ENCODE measurements at regions not wholly inside any gene's neighbourhood (a gene's known extent, or its start where the extent isn't known, plus 50 kb on each side); places are given as distances from the start of the nearest gene placed in this dataset.

DNA sequence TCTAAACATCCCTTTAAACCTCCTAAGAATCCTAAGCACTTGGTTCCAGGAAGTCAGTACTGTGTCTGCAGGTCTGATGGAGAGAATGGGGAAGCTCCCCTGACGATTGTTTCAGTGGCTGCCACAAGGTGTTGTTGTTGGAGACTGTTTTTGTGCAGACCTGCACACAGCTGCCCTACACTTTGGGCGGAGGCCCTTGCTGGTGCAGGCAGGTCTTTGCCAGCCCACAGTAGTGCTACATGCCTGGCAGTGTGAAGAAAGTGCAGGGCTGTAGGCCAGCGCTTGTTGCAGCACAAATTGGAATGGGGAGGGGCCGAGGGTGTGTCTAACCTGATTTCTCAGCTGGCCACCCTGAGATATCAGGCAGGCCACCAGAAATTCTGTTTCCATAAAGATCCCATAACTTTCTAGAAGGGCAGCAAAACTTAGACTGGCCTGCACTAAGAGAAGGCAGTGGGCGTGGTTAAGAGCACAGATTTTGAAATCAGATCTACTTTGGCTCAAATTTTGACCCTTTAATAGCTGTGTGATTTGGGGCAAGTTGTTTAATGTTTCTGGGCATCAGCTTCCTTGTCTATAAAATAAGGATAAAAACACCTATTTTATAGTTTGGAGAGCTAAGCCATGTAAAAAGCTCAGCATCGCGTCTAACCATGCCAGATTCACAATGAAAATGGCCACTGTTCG is 83.7 kb upstream of the SLC1A4 start:
- TF ChIP-seq EP300 (IDR thresholded peaks at IDR 0.05; ENCODE audit: borderline replicate concordance) (no peak), YY1 (IDR thresholded peaks at IDR 0.05; ENCODE audit: low read depth) (no peak), ZBTB7A (IDR thresholded peaks at IDR 0.05; ENCODE audit: low read depth) (no peak), NFIC (IDR thresholded peaks at IDR 0.05) (no peak), EGR1 (IDR thresholded peaks at IDR 0.05) (no peak), TAF1 (IDR thresholded peaks at IDR 0.05; ENCODE audit: low read depth) (no peak), TCF12 (IDR thresholded peaks at IDR 0.05; ENCODE audit: low read depth) (no peak)
- TF ChIP-seq, protein P1, sequence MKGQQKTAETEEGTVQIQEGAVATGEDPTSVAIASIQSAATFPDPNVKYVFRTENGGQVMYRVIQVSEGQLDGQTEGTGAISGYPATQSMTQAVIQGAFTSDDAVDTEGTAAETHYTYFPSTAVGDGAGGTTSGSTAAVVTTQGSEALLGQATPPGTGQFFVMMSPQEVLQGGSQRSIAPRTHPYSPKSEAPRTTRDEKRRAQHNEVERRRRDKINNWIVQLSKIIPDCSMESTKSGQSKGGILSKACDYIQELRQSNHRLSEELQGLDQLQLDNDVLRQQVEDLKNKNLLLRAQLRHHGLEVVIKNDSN (IDR thresholded peaks at IDR 0.05) = no peak
- TF ChIP-seq, protein P2, sequence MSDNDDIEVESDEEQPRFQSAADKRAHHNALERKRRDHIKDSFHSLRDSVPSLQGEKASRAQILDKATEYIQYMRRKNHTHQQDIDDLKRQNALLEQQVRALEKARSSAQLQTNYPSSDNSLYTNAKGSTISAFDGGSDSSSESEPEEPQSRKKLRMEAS (IDR thresholded peaks at IDR 0.05) = no peak
- TF ChIP-seq, protein P3, sequence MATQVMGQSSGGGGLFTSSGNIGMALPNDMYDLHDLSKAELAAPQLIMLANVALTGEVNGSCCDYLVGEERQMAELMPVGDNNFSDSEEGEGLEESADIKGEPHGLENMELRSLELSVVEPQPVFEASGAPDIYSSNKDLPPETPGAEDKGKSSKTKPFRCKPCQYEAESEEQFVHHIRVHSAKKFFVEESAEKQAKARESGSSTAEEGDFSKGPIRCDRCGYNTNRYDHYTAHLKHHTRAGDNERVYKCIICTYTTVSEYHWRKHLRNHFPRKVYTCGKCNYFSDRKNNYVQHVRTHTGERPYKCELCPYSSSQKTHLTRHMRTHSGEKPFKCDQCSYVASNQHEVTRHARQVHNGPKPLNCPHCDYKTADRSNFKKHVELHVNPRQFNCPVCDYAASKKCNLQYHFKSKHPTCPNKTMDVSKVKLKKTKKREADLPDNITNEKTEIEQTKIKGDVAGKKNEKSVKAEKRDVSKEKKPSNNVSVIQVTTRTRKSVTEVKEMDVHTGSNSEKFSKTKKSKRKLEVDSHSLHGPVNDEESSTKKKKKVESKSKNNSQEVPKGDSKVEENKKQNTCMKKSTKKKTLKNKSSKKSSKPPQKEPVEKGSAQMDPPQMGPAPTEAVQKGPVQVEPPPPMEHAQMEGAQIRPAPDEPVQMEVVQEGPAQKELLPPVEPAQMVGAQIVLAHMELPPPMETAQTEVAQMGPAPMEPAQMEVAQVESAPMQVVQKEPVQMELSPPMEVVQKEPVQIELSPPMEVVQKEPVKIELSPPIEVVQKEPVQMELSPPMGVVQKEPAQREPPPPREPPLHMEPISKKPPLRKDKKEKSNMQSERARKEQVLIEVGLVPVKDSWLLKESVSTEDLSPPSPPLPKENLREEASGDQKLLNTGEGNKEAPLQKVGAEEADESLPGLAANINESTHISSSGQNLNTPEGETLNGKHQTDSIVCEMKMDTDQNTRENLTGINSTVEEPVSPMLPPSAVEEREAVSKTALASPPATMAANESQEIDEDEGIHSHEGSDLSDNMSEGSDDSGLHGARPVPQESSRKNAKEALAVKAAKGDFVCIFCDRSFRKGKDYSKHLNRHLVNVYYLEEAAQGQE (IDR thresholded peaks at IDR 0.05; ENCODE audit: low read depth) = no peak

Data from Ishikawa (cell line).